Panc1 (cell line): ENCODE measurements at regions not wholly inside any gene's neighbourhood (a gene's known extent, or its start where the extent isn't known, plus 50 kb on each side); places are given as distances from the start of the nearest gene placed in this dataset.

Experiments used
- ATAC-seq: fragments of 200-7000 bp; cut with Tn5 transposase; 2 replicates; pipeline ENCODE4 v1.9.1; 2020; ENCODE audit warnings: mild to moderate bottlenecking, moderate library complexity
- BruUV-seq: library from RNA; stranded (reverse); fragments of 400-500 nt; replicated peaks from 2 replicates; lab custom pipeline; 2021; lab: Mats Ljungman, UMichigan
- CTCF ChIA-PET: fragments of 300-600 bp; sonication (Branson Sonifier 250); formaldehyde crosslinking; loops from one replicate; lab custom pipeline; 2022; ENCODE audit warnings: antibody characterized with exemption; lab: Charles Lee
- POLR2A ChIA-PET: fragments of 300-600 bp; sonication (Branson Sonifier 250); formaldehyde crosslinking; loops from one replicate; lab custom pipeline; 2022; ENCODE audit warnings: antibody characterized with exemption; lab: Charles Lee
- DNase-seq: peaks from one replicate; pipeline ENCODE4 v3.0.0-alpha.2; 2010; ENCODE audit warnings: low read depth, low spot score
- H3K27ac ChIP-seq: 2 replicates; pipeline ENCODE4 v1.5.1; 2011; ENCODE audit warnings: mild to moderate bottlenecking, low read length, inconsistent platforms
- H3K27me3 ChIP-seq: fragments of 200-500 bp; sonication (Bioruptor generic); 2 replicates; pipeline ENCODE4 v1.6.0; 2014; ENCODE audit warnings: low read length, inconsistent platforms; ENCODE audit not compliant: control insufficient read depth, insufficient read depth
- H3K36me3 ChIP-seq: fragments of 200-500 bp; sonication (Bioruptor generic); 2 replicates; pipeline ENCODE4 v1.5.1; 2014; ENCODE audit warnings: inconsistent platforms, mild to moderate bottlenecking, low read length, moderate library complexity; ENCODE audit not compliant: control insufficient read depth, insufficient read depth
- H3K4me1 ChIP-seq: 2 replicates; pipeline ENCODE4 v1.5.1; 2011; ENCODE audit warnings: inconsistent platforms, mild to moderate bottlenecking, low read length, moderate library complexity; ENCODE audit not compliant: control insufficient read depth, insufficient read depth
- H3K4me3 ChIP-seq, 2 experiments: 2 replicates each; pipeline ENCODE4 v1.5.1; 2011 to 2012; ENCODE audit warnings: low read depth in 2 of 2, low read length in 2 of 2, mild to moderate bottlenecking in 2 of 2, inconsistent platforms in 1 of 2, moderate library complexity in 1 of 2
- H3K9me3 ChIP-seq: fragments of 200-500 bp; sonication (Bioruptor generic); 2 replicates; pipeline ENCODE4 v1.5.1; 2014; ENCODE audit warnings: low read depth, mild to moderate bottlenecking, inconsistent platforms, low read length, moderate library complexity; ENCODE audit not compliant: control insufficient read depth, insufficient read depth
- POLR2AphosphoS5 ChIP-seq: IDR thresholded peaks from 2 replicates; pipeline ENCODE4 v1.6.1; 2012; ENCODE audit warnings: mild to moderate bottlenecking, low read depth, low read length, moderate library complexity
- REST ChIP-seq, 2 experiments: IDR thresholded peaks; 2 replicates each; pipeline ENCODE4 v1.6.1; 2011 to 2012; ENCODE audit warnings: low read depth in 2 of 2, control low read depth in 1 of 2, low read length in 1 of 2, mild to moderate bottlenecking in 1 of 2, moderate library complexity in 1 of 2; ENCODE audit not compliant: insufficient read depth in 1 of 2
- SIN3A ChIP-seq: IDR thresholded peaks from 2 replicates; pipeline ENCODE4 v1.6.1; 2012; ENCODE audit warnings: low read depth, mild to moderate bottlenecking, low read length, moderate library complexity, borderline replicate concordance; ENCODE audit not compliant: insufficient read depth
- TCF7L2 ChIP-seq: IDR thresholded peaks from 2 replicates; pipeline ENCODE4 v1.6.1; 2011; ENCODE audit warnings: mild to moderate bottlenecking, low read depth, low read length, inconsistent platforms
- in situ Hi-C: cut with HindIII; loops from 2 replicates; pipeline ENCODE4 v1.10.0; 2016; ENCODE audit warnings: low sequenced_read_pairs, low pct_unique_long_range_greater_than_20kb
- intact Hi-C: fragments of 100-400 bp; cut with micrococcal nuclease; formaldehyde crosslinking; loops from one replicate; pipeline ENCODE4 v1.10.0; 2022; ENCODE audit not compliant: unreplicated experiment
- TF ChIP-seq, protein P1 (sequence below): fragments of 450-650 bp; IDR thresholded peaks from 2 replicates; pipeline ENCODE4 v1.5.1; 2017; ENCODE audit warnings: mild to moderate bottlenecking

DNA sequence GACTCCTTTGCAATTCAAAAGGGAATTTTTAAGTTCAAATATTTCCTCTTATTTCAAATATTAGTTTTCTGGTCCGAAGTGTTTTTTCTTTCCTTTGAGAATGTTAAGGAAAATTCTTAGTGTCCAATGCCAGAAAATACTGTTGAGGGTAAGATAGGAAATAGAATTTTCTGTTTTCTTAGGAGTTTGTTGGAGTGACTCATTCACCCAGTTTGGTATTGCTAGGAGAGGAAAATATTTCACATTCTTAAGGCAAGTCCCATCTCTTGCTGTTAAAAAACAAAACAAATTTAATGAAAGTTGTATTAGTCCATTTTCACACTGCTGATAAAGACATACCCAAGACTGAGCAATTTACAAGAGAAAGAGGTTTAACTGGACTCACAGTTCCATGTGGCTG is 349.2 kb upstream of the ADAMTSL1 start:
- no peak for ATAC-seq
- no peak for TF ChIP-seq TCF7L2
- no peak for TF ChIP-seq POLR2AphosphoS5
- TF ChIP-seq REST (IDR thresholded peaks at IDR 0.05; ENCODE audit: insufficient read depth in 1 of 2, low read depth in 2 of 2, low read length in 1 of 2) = no peak
- TF ChIP-seq SIN3A = no peak
- TF ChIP-seq, protein P1, sequence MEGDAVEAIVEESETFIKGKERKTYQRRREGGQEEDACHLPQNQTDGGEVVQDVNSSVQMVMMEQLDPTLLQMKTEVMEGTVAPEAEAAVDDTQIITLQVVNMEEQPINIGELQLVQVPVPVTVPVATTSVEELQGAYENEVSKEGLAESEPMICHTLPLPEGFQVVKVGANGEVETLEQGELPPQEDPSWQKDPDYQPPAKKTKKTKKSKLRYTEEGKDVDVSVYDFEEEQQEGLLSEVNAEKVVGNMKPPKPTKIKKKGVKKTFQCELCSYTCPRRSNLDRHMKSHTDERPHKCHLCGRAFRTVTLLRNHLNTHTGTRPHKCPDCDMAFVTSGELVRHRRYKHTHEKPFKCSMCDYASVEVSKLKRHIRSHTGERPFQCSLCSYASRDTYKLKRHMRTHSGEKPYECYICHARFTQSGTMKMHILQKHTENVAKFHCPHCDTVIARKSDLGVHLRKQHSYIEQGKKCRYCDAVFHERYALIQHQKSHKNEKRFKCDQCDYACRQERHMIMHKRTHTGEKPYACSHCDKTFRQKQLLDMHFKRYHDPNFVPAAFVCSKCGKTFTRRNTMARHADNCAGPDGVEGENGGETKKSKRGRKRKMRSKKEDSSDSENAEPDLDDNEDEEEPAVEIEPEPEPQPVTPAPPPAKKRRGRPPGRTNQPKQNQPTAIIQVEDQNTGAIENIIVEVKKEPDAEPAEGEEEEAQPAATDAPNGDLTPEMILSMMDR = no peak
- Histone ChIP-seq H3K36me3 (no peaks in the 10 kb centered on the region), H3K4me3 (no peak overlapping the region), H3K4me1 (no peaks in the 10 kb centered on the region), H3K9me3 (no peaks in the 10 kb centered on the region), H3K27me3 (no peaks in the 10 kb centered on the region), H3K27ac (no peak overlapping the region)
- CTCF ChIA-PET = no interaction called here
- in situ Hi-C loops (no loop called here), intact Hi-C loops (no loop called here)
- POLR2A ChIA-PET = no interaction called here
- DNase-seq = no peak
- no TSS peak for BruUV-seq

DNA sequence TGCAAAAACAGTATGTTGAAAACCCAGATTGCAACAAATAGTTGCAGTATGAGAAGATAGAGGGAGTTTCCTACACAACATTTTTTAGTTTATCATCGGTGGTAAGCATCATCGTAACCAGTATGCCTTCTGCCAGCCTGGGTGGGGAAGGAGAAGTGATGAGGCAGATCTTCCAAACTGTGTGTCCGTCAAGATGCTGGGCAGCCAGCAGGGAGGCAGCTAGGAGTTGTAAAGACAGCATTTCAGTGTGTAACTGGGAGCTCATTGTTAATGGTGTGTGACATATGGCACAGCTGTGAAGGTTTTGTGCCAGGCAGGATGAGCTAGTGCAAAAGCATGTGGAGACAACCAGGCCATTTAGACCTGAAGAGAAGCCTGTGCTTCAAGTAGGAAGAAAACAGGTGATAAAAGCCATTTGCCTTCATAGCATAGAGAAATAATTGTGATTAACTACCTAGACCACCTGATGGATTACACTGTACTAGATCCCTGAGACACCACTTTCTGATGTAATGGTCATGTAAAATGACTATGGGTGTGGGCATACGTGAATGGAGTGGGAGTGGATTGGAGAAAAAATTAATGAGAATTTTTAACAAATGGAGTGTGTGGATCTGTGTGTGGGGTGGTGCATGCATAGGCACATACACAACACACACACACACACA is 347.0 kb upstream of the ADAMTSL1 start:
- in situ Hi-C loops = no loop called here
- DNase-seq = no peak
- ATAC-seq = no peak
- Histone ChIP-seq H3K27me3 (no peaks in the 10 kb centered on the region), H3K4me1 (no peaks in the 10 kb centered on the region), H3K27ac (no peak overlapping the region), H3K36me3 (no peaks in the 10 kb centered on the region), H3K9me3 (no peaks in the 10 kb centered on the region), H3K4me3 (no peak overlapping the region)
- ChIA-PET CTCF (no interaction called here), POLR2A (no interaction called here)
- BruUV-seq = no TSS peak
- intact Hi-C loops = no loop called here
- TF ChIP-seq REST (IDR thresholded peaks at IDR 0.05; ENCODE audit: insufficient read depth in 1 of 2, low read depth in 2 of 2, low read length in 1 of 2) (no peak), TCF7L2 (no peak), POLR2AphosphoS5 (no peak), SIN3A (no peak)
- TF ChIP-seq, protein P1 = no peak
